ENCODE measurements at regions not wholly inside any gene's neighbourhood (a gene's known extent, or its start where the extent isn't known, plus 50 kb on each side); places are given as distances from the start of the nearest gene placed in this dataset.

GRCh38 chr9:12956805-12957204 is 182.0 kb downstream of the LURAP1L start:
- DNase-seq (no peak), ATAC-seq (ENCODE audit: low read depth) (no peak)
- Mint-ChIP-seq H3K27me3 (no peaks in the 10 kb centered on the region), H3K9me3 (peaks cover 4% of the 10 kb centered on the region), H3K27ac (no peak overlapping the region), H3K36me3 (no peaks in the 10 kb centered on the region), H3K4me3 (no peak overlapping the region), H3K4me1 (no peaks in the 10 kb centered on the region)
- POLR2A ChIA-PET = no interaction called here

DNA sequence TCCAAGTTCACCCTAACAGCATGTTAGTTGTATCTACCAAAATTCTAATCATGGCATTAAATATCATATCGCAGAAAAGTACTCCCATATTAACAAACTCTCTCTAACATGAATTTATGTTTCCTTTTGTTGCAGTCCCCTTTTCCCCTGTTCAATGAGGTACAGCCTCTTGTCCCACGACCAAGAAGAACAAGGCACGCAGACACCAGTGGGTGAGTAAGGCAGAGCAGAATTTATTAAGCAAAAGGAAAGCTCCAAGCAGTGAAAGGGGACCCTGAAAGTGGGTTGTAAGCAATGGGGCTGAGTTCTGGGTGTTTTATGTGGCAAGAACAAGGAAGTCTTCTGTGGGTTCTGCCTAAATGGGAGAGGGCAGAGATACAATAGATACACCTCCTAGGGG is 183.5 kb downstream of the LURAP1L start:
- H3K27ac Mint-ChIP-seq = no peak overlapping the region
- no peak overlapping the region for H3K4me3 Mint-ChIP-seq
- no peaks in the 10 kb centered on the region for H3K27me3 Mint-ChIP-seq
- POLR2A ChIA-PET = no interaction called here
- H3K9me3 Mint-ChIP-seq = peaks cover 4% of the 10 kb centered on the region
- no peaks in the 10 kb centered on the region for H3K36me3 Mint-ChIP-seq
- ATAC-seq (ENCODE audit: low read depth) = no peak
- DNase-seq = no peak
- H3K4me1 Mint-ChIP-seq = no peaks in the 10 kb centered on the region

DNA sequence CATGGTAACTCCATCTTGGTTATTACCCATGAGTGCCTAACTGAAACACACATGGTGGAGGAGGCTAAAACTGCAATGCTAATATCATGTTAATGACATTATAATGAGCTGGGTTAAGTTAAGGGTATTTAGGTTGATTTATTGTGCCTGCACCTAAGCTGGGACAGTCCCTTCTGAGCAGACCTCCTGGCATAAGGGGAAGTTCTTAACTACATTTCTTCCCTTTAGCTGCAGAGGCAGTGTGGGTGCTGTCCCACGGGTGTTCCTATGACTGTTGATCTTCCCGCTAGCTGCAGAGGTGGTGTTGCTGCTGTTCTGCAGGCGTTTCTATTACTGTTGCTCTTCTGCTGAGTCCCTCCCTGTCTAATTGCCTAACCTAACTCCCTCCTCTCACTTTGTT is 183.9 kb downstream of the LURAP1L start:
- no peaks in the 10 kb centered on the region for H3K27me3 Mint-ChIP-seq
- H3K36me3 Mint-ChIP-seq = no peaks in the 10 kb centered on the region
- H3K4me1 Mint-ChIP-seq = no peaks in the 10 kb centered on the region
- H3K9me3 Mint-ChIP-seq = peaks cover 4% of the 10 kb centered on the region
- no peak for DNase-seq
- no peak overlapping the region for H3K4me3 Mint-ChIP-seq
- no peak overlapping the region for H3K27ac Mint-ChIP-seq
- POLR2A ChIA-PET = no interaction called here
- no peak for ATAC-seq (ENCODE audit: low read depth)

DNA sequence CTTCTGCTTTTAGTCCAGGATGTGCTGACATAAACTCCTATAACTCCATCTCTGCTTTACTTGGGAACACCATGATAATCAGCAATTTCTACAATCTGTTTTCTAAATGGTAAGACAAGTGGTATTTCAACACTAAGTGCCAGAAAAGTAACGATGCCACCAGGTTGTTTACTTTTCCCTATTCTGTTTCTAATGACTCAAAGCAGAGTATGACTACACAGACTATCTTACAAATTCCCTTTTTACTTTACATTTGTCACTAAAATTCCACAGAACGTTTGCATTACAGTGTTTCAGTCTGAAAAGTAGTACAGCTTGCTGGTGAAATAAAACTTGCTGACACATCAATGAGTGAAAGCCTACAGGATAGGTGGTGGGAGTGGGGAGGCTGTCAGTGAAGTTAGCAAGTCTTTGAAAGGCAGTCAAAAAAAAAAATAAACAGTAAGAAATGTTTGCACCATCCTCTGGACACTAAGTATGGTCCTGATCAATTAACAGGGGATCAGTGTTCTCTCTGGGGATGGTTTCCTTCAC is 186.5 kb downstream of the LURAP1L start:
- H3K27ac Mint-ChIP-seq = no peak overlapping the region
- POLR2A ChIA-PET = no interaction called here
- H3K4me1 Mint-ChIP-seq = no peaks in the 10 kb centered on the region
- no peaks in the 10 kb centered on the region for H3K27me3 Mint-ChIP-seq
- peaks cover 4% of the 10 kb centered on the region for H3K9me3 Mint-ChIP-seq
- no peak for DNase-seq
- ATAC-seq (ENCODE audit: low read depth) = no peak
- no peak overlapping the region for H3K4me3 Mint-ChIP-seq
- H3K36me3 Mint-ChIP-seq = no peaks in the 10 kb centered on the region

DNA sequence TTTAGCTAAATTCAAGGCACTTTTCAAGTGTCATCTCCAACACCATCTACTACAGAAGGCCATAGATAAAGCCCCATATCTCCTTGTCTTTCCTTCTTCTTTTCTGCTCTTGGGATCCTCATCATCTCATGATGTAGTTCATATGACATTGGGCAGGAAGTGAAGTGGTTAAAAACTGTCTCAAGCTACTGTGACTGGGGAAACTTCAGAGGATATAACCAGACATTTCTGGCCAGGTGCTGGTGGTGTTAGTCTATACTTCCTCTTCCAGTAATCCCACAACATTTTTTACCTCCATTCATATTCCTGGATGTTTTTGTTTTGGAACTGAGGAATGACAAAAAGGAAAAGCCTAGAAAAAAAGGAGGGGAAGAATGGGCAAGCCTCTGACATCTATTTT is 188.7 kb downstream of the LURAP1L start:
- no peak for ATAC-seq (ENCODE audit: low read depth)
- Mint-ChIP-seq H3K36me3 (no peaks in the 10 kb centered on the region), H3K4me1 (no peaks in the 10 kb centered on the region), H3K9me3 (peaks cover 4% of the 10 kb centered on the region), H3K27ac (no peak overlapping the region), H3K4me3 (no peak overlapping the region), H3K27me3 (no peaks in the 10 kb centered on the region)
- POLR2A ChIA-PET = no interaction called here
- DNase-seq = no peak

GRCh38 chr9:12964271-12964670 is 189.5 kb downstream of the LURAP1L start:
- POLR2A ChIA-PET = no interaction called here
- no peaks in the 10 kb centered on the region for H3K9me3 Mint-ChIP-seq
- no peaks in the 10 kb centered on the region for H3K27me3 Mint-ChIP-seq
- no peak for ATAC-seq (ENCODE audit: low read depth)
- no peak for DNase-seq
- no peaks in the 10 kb centered on the region for H3K4me1 Mint-ChIP-seq
- no peak overlapping the region for H3K4me3 Mint-ChIP-seq
- no peaks in the 10 kb centered on the region for H3K36me3 Mint-ChIP-seq
- no peak overlapping the region for H3K27ac Mint-ChIP-seq

DNA sequence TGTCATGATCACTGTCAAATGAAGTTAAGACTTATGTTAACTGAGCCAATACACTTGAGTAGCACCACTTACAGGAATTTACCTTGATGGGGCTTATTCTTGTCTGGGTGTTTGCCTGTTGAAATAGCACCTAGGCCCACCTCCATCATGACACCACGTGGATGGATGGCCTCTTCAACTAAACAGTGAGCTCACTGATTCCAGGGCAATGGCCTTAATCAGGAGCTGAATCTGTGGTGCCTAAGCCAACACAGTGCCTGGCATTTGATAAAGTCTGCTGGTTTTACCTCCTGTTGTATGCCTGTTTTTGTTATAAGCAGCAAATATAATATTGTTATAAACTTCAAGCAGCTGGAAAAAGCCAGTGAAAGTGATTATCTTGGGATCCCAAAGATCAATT is 190.5 kb downstream of the LURAP1L start:
- ATAC-seq (ENCODE audit: low read depth) (no peak), DNase-seq (no peak)
- Mint-ChIP-seq H3K9me3 (no peaks in the 10 kb centered on the region), H3K27ac (no peak overlapping the region), H3K4me1 (no peaks in the 10 kb centered on the region), H3K36me3 (no peaks in the 10 kb centered on the region), H3K27me3 (no peaks in the 10 kb centered on the region), H3K4me3 (no peak overlapping the region)
- POLR2A ChIA-PET = no interaction called here

DNA sequence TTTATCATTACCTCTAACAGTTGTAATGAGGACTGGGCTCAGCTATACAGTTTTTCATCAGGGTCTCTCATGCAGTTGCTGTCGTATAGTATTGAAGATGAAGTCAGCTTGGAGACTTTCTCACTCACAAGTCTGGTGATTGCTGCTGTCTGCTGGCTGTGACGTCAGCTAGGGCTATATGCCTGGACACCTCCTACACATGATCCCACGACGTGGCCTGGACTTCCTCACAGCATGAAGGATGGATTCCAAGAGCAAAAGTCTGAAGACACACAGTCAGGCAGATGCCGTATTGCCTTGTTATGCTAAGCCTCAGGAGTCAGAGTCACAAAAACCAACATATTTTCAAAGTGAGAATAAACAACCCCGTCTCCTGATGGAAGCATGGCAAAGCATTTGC is 193.3 kb downstream of the LURAP1L start:
- Mint-ChIP-seq H3K4me3 (no peak overlapping the region), H3K4me1 (no peaks in the 10 kb centered on the region), H3K27me3 (no peaks in the 10 kb centered on the region), H3K9me3 (no peaks in the 10 kb centered on the region), H3K27ac (no peak overlapping the region), H3K36me3 (no peaks in the 10 kb centered on the region)
- no peak for ATAC-seq (ENCODE audit: low read depth)
- DNase-seq = no peak
- POLR2A ChIA-PET = no interaction called here

DNA sequence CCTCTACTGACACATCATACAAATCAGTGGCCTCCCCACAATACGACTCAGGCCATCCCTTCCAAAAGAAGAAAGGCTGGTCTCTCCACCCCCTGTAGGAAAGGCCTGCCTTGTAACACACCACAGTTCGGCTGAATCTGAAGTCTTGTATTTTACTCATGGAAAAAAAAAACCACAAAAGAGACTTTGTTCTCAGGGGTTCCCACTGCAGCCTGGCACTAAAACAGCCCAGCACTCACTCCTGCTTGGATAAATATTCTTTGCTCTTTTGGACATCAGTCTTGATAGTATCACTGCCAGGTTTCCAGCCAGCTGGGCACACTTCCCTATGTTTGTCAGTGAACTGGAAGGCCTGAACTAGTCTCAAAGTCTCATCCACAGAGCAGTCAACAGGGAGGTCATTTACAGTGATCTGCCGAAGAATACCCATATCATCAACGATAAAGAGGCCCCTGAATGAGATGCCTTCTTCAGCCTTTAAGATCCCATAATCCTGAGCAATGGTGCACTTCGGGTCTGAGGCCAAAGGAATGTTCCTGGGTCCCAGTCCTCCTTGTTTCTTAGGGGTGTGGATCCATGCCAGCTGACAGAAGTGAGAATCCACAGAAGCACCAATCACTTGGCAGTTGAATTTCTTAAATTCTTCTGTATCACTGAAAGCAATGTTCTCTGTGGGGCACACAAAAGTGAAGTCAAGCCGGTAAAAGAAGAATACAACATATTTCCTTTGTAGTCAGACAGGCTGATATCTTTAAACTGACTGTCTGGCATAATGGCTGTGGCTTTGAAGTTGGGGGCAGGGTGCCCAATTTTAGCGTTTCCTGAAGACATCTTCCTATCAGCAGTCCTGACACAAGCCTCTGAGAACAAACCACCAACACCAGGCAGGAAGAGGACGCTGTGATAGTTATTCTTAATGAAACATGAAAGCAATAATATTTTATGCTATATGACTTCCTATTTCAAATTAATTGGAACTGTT is 198.1 kb downstream of the LURAP1L start:
- Mint-ChIP-seq H3K9me3 (peaks cover 1% of the 10 kb centered on the region), H3K4me1 (no peaks in the 10 kb centered on the region), H3K4me3 (no peak overlapping the region), H3K27ac (no peak overlapping the region), H3K36me3 (no peaks in the 10 kb centered on the region), H3K27me3 (no peaks in the 10 kb centered on the region)
- POLR2A ChIA-PET = no interaction called here
- ATAC-seq (ENCODE audit: low read depth) (no peak), DNase-seq (no peak)

- Mint-ChIP-seq H3K27ac (no peak overlapping the region), H3K27me3 (no peaks in the 10 kb centered on the region), H3K4me3 (no peak overlapping the region), H3K9me3 (peaks cover 4% of the 10 kb centered on the region), H3K36me3 (no peaks in the 10 kb centered on the region), H3K4me1 (no peaks in the 10 kb centered on the region)
- DNase-seq (no peak), ATAC-seq (ENCODE audit: low read depth) (no peak)
- POLR2A ChIA-PET = no interaction called here
Observed at GRCh38 chr9:12973710-12974109, 198.9 kb downstream of the LURAP1L start.

GRCh38 chr9:12974671-12975070 is 199.9 kb downstream of the LURAP1L start:
- POLR2A ChIA-PET = no interaction called here
- H3K27me3 Mint-ChIP-seq = no peaks in the 10 kb centered on the region
- ATAC-seq (ENCODE audit: low read depth) (no peak), DNase-seq (no peak)
- H3K4me1 Mint-ChIP-seq = no peaks in the 10 kb centered on the region
- H3K36me3 Mint-ChIP-seq = no peaks in the 10 kb centered on the region
- H3K27ac Mint-ChIP-seq = no peak overlapping the region
- no peak overlapping the region for H3K4me3 Mint-ChIP-seq
- peaks cover 4% of the 10 kb centered on the region for H3K9me3 Mint-ChIP-seq

DNA sequence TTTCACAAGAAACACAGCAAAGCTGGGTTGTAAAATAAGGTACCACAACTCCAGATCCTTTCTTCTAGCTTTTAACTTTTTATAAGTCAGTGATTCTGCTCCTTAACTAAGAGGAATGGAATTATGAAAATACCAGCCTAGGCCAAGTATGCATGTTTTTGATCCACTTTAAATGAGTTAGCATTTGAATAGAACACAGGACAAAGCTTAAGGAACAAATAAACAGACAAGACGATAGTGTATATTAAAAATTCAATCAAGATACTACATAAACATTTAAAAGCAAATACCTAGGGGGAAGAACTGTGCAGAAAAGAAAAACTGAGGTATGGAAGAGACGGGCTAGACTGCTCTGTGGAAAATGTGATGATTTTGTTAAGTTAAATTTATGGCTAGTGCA is 200.7 kb downstream of the LURAP1L start:
- DNase-seq (no peak), ATAC-seq (ENCODE audit: low read depth) (no peak)
- no peak overlapping the region for H3K4me3 Mint-ChIP-seq
- H3K4me1 Mint-ChIP-seq = no peaks in the 10 kb centered on the region
- H3K27me3 Mint-ChIP-seq = no peaks in the 10 kb centered on the region
- POLR2A ChIA-PET = no interaction called here
- H3K27ac Mint-ChIP-seq = no peak overlapping the region
- H3K36me3 Mint-ChIP-seq = no peaks in the 10 kb centered on the region
- peaks cover 4% of the 10 kb centered on the region for H3K9me3 Mint-ChIP-seq

DNA sequence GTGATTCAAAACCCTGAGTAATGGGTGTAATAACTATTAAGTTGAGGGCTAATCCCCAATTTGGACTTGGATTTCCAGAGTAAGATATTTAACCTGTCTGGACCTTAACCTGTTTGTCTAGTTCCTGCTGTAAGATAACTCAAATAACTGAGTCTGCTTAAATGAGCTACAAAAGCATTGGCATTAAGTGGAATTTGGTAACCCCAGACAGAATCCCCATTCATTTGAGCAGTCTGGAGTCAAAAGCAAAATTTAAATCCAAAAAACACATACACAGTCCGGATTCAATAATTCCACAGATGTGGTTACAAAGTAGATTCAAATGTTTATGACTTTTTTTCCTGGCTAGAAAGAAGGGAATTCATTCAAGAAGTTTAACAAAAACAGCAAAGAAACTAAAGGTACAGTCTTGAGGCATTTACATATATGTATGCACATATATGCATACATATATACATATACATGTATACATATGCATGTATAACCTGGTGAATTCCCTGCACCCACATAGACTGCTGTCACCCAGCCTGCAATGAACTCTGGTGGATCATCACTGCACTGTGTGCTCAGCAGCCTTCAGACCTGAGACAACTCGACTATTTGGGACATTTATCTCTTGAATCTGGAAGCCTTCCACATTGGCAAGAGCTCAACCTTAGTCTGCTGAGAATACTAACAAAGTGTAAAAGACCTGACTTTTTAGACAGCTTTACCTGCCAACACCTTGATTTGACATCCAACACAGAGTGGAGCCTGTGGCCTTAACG is 205.4 kb downstream of the LURAP1L start:
- Mint-ChIP-seq H3K36me3 (no peaks in the 10 kb centered on the region), H3K27me3 (no peaks in the 10 kb centered on the region), H3K9me3 (peaks cover 5% of the 10 kb centered on the region), H3K4me3 (no peak overlapping the region), H3K4me1 (no peaks in the 10 kb centered on the region), H3K27ac (no peak overlapping the region)
- POLR2A ChIA-PET = no interaction called here
- DNase-seq (no peak), ATAC-seq (ENCODE audit: low read depth) (no peak)

DNA sequence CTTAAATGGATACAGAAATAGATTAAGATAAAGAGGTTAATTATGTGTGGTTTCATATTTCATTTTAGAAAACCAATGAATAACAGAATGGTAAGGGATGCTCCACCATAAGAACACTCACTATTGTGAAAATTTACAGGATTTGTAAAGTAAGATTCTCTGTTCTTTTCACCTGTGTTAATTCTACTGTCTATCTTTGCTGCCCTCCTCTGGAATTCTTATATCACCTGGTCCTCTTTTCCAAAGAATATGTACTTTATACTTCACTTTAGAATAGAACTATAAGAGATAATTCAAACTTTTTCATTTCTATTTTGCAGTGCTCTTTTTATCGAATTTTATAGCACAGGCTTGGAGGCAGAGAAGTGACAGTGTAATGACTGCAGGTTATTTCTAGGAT is 213.4 kb downstream of the LURAP1L start:
- Mint-ChIP-seq H3K36me3 (no peaks in the 10 kb centered on the region), H3K27me3 (no peaks in the 10 kb centered on the region), H3K27ac (no peak overlapping the region), H3K4me1 (no peaks in the 10 kb centered on the region), H3K9me3 (peaks cover 3% of the 10 kb centered on the region), H3K4me3 (no peak overlapping the region)
- ATAC-seq (ENCODE audit: low read depth) (no peak), DNase-seq (no peak)
- POLR2A ChIA-PET = no interaction called here

All from activated naive CD8-positive, alpha-beta T cell treated with anti-CD3 and anti-CD28 coated beads, Interleukin-2, amount 10 ng/mL, durations not matched to agents 7 days and 5 days (primary cell).